Astrocyte (in vitro differentiated cells and primary cell): ENCODE measurements at regions not wholly inside any gene's neighbourhood (a gene's known extent, or its start where the extent isn't known, plus 50 kb on each side); places are given as distances from the start of the nearest gene placed in this dataset.

ENCODE experiments used
- DNase-seq: peaks from one replicate; pipeline ENCODE4 v3.0.0-alpha.2; 2010; ENCODE audit warnings: low read depth
- FAIRE-seq: peaks from 2 replicates; lab custom pipeline; 2011; peaks lifted over from hg19 to GRCh38; lab: Jason Lieb, UNC
- H2AFZ ChIP-seq: 2 replicates; pipeline ENCODE4 v1.6.0; 2012; ENCODE audit warnings: low read depth, low read length, inconsistent platforms
- H3K27ac ChIP-seq: 2 replicates; pipeline ENCODE4 v1.5.1; 2011; ENCODE audit warnings: low read depth, low read length, inconsistent platforms
- H3K27me3 ChIP-seq: 2 replicates; pipeline ENCODE4 v1.6.0; 2011; ENCODE audit warnings: low read length, inconsistent platforms; ENCODE audit not compliant: insufficient read depth
- H3K36me3 ChIP-seq: 2 replicates; pipeline ENCODE4 v1.5.1; 2011; ENCODE audit warnings: low read length, inconsistent platforms; ENCODE audit not compliant: insufficient read depth
- H3K4me1 ChIP-seq: 2 replicates; pipeline ENCODE4 v1.5.1; 2011; ENCODE audit warnings: low read length, inconsistent platforms; ENCODE audit not compliant: insufficient read depth
- H3K4me2 ChIP-seq: 2 replicates; pipeline ENCODE4 v1.6.0; 2012; ENCODE audit warnings: low read length, inconsistent platforms
- H3K4me3 ChIP-seq: 2 replicates; pipeline ENCODE4 v1.5.1; 2011; ENCODE audit warnings: low read depth, mild to moderate bottlenecking, low read length, inconsistent platforms; ENCODE audit not compliant: insufficient read depth
- H3K79me2 ChIP-seq: 2 replicates; pipeline ENCODE4 v1.6.0; 2012; ENCODE audit warnings: mild to moderate bottlenecking, low read length, inconsistent platforms; ENCODE audit not compliant: insufficient read depth
- H3K9ac ChIP-seq: 2 replicates; pipeline ENCODE4 v1.6.0; 2012; ENCODE audit warnings: mild to moderate bottlenecking, low read length, inconsistent platforms
- H3K9me3 ChIP-seq: 2 replicates; pipeline ENCODE4 v1.5.1; 2012; ENCODE audit warnings: low read depth, mild to moderate bottlenecking, low read length, inconsistent platforms; ENCODE audit not compliant: insufficient read depth
- H4K20me1 ChIP-seq: 2 replicates; pipeline ENCODE4 v1.6.0; 2012; ENCODE audit warnings: low read length, inconsistent platforms; ENCODE audit not compliant: insufficient read depth
- H3K27ac Mint-ChIP-seq: one replicate; pipeline ENCODE4 v1.8.0; 2021; ENCODE audit warnings: mild to moderate bottlenecking, mixed read lengths; ENCODE audit not compliant: unreplicated experiment
- H3K27me3 Mint-ChIP-seq: one replicate; pipeline ENCODE4 v1.8.0; 2021; ENCODE audit warnings: low read depth, mixed read lengths; ENCODE audit not compliant: unreplicated experiment
- H3K36me3 Mint-ChIP-seq: one replicate; pipeline ENCODE4 v1.8.0; 2021; ENCODE audit warnings: low read depth, mixed read lengths; ENCODE audit not compliant: unreplicated experiment
- H3K4me1 Mint-ChIP-seq: one replicate; pipeline ENCODE4 v1.8.0; 2021; ENCODE audit warnings: low read depth, mixed read lengths; ENCODE audit not compliant: unreplicated experiment
- H3K4me3 Mint-ChIP-seq: one replicate; pipeline ENCODE4 v1.8.0; 2021; ENCODE audit warnings: mild to moderate bottlenecking, moderate library complexity, mixed read lengths; ENCODE audit not compliant: unreplicated experiment
- H3K9me3 Mint-ChIP-seq: one replicate; pipeline ENCODE4 v1.8.0; 2021; ENCODE audit warnings: mild to moderate bottlenecking, mixed read lengths; ENCODE audit not compliant: unreplicated experiment
- EZH2 ChIP-seq: IDR thresholded peaks from 2 replicates; pipeline ENCODE4 v1.6.1; 2012; ENCODE audit warnings: mild to moderate bottlenecking, low read length, inconsistent platforms; ENCODE audit not compliant: insufficient read depth
- TF ChIP-seq, protein P1 (sequence below): IDR thresholded peaks from 2 replicates; pipeline ENCODE4 v1.5.1; 2011; ENCODE audit warnings: low read depth, mild to moderate bottlenecking, inconsistent platforms, low read length, moderate library complexity; ENCODE audit not compliant: insufficient read depth

DNA sequence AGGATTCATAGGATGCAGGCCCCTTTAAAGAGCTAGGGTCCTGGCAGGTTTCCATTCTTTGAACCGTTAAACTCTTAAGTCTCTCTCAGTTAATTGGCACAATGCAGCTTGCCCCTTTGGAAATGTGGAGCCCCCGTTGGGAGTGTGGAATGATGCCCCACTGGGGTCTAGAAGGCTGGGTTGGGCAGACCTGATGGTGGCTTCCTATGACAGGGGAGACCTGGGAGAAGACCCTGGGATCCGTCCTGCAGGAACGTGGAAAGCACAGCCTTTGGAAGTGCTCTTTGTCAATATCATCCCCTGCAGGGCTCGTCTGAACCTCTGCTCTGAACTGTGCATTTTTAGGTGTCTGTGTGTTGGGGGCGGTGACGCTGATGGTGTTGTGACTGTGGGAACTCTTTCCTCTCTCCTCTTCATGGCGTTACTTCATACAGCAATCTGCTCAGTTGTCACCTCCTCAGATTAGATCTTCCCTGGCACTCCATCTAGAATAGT lies 190.6 kb downstream of the MYCN start:
- no peak for DNase-seq
- FAIRE-seq, result no peak
- peaks cover 19% of the 10 kb centered on the region for H3K27me3 Mint-ChIP-seq

DNA sequence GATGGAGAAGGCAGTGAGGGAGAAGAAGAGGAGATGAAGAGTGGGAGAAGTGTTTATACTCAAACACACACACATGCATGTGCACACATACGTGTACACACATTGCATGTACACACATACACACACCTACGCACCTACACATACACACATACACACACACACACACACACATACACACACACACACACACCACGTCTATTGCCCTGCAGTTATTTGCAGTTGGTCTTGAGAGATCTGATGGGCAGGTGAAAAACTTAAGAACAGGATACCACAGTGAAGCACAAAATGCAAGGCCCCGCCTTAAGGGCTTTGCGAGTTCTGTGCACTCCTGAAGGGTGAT lies 190.2 kb downstream of the MYCN start:
- FAIRE-seq (no peak), DNase-seq (no peak)
- H2AFZ ChIP-seq, result no peak overlapping the region
- Mint-ChIP-seq H3K4me3 (no peak overlapping the region), H3K27ac (no peak overlapping the region), H3K36me3 (no peaks in the 10 kb centered on the region), H3K27me3 (peaks cover 19% of the 10 kb centered on the region), H3K4me1 (peaks cover 2% of the 10 kb centered on the region), H3K9me3 (peaks cover 2% of the 10 kb centered on the region)
- H3K4me3 ChIP-seq, result no peak overlapping the region
- no peak for TF ChIP-seq EZH2
- TF ChIP-seq, protein P1, sequence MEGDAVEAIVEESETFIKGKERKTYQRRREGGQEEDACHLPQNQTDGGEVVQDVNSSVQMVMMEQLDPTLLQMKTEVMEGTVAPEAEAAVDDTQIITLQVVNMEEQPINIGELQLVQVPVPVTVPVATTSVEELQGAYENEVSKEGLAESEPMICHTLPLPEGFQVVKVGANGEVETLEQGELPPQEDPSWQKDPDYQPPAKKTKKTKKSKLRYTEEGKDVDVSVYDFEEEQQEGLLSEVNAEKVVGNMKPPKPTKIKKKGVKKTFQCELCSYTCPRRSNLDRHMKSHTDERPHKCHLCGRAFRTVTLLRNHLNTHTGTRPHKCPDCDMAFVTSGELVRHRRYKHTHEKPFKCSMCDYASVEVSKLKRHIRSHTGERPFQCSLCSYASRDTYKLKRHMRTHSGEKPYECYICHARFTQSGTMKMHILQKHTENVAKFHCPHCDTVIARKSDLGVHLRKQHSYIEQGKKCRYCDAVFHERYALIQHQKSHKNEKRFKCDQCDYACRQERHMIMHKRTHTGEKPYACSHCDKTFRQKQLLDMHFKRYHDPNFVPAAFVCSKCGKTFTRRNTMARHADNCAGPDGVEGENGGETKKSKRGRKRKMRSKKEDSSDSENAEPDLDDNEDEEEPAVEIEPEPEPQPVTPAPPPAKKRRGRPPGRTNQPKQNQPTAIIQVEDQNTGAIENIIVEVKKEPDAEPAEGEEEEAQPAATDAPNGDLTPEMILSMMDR, result no peak
- no peaks in the 10 kb centered on the region for H3K36me3 ChIP-seq
- no peaks in the 10 kb centered on the region for H3K4me1 ChIP-seq
- no peaks in the 10 kb centered on the region for H4K20me1 ChIP-seq
- H3K4me2 ChIP-seq, result no peak overlapping the region
- H3K9me3 ChIP-seq, result no peaks in the 10 kb centered on the region
- H3K27me3 ChIP-seq, result no peaks in the 10 kb centered on the region
- H3K79me2 ChIP-seq, result no peaks in the 10 kb centered on the region
- H3K27ac ChIP-seq, result no peak overlapping the region
- H3K9ac ChIP-seq, result no peak overlapping the region

More for the DNA sequence above, 190.6 kb downstream of the MYCN start:
- Mint-ChIP-seq H3K36me3 (no peaks in the 10 kb centered on the region), H3K9me3 (peaks cover 2% of the 10 kb centered on the region), H3K4me3 (no peak overlapping the region), H3K4me1 (peaks cover 4% of the 10 kb centered on the region), H3K27ac (no peak overlapping the region)
- H3K79me2 ChIP-seq, result no peaks in the 10 kb centered on the region
- H3K27ac ChIP-seq, result no peak overlapping the region
- H3K4me1 ChIP-seq, result no peaks in the 10 kb centered on the region
- no peaks in the 10 kb centered on the region for H3K27me3 ChIP-seq
- H3K4me2 ChIP-seq, result no peak overlapping the region
- H2AFZ ChIP-seq, result no peak overlapping the region
- H3K9ac ChIP-seq, result no peak overlapping the region
- H3K4me3 ChIP-seq, result no peak overlapping the region
- H3K9me3 ChIP-seq, result no peaks in the 10 kb centered on the region
- no peaks in the 10 kb centered on the region for H4K20me1 ChIP-seq
- TF ChIP-seq, protein P1, result no peak
- TF ChIP-seq EZH2, result no peak
- H3K36me3 ChIP-seq, result no peaks in the 10 kb centered on the region

DNA sequence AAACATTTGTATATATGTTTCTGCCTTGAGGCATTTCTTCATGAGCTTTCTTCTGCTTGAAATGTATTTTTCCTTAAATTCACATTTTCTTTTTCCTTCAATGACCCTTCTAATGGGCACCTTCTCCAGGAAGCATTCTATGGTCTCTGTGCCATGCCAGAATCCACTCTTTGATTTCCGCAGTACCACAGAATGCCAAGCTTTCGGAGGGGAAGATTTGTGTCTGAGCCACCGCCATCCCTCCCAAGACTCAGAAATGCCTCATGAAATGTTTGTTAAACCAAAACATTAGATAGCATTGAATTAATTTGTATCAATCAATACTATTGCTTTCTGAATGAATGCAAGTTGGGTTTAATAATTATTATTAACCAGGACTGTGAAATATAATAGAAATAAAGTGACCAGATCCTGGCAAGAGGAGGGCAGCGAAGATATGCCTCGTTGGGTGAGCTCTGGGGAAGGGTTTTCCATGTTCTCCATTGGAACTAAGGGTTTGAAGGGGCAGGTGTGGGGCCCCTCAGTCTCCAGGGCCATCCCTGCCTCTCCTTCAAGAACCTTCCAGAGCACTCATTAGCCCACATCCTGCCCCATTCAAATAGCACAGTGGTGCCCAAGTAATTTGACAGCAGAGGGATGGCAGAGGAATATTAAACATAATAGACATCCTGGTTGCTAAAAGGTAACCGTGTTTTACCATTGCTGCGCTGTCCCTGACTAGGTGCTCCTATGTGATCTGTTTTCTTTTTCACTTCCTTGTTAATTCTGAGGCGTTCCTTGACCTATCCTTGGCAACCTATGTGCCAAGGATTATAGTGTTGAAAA lies 189.6 kb downstream of the MYCN start:
- Mint-ChIP-seq H3K4me3 (no peak overlapping the region), H3K36me3 (no peaks in the 10 kb centered on the region), H3K9me3 (peaks cover 2% of the 10 kb centered on the region), H3K27me3 (peaks cover 22% of the 10 kb centered on the region), H3K4me1 (peaks cover 1% of the 10 kb centered on the region), H3K27ac (no peak overlapping the region)
- H3K9me3 ChIP-seq, result no peaks in the 10 kb centered on the region
- no peaks in the 10 kb centered on the region for H4K20me1 ChIP-seq
- no peaks in the 10 kb centered on the region for H3K79me2 ChIP-seq
- H3K4me3 ChIP-seq, result no peak overlapping the region
- no peaks in the 10 kb centered on the region for H3K36me3 ChIP-seq
- TF ChIP-seq, protein P1, result no peak
- no peak for TF ChIP-seq EZH2
- FAIRE-seq (no peak), DNase-seq (no peak)
- no peaks in the 10 kb centered on the region for H3K4me1 ChIP-seq
- H3K27ac ChIP-seq, result no peak overlapping the region
- no peaks in the 10 kb centered on the region for H3K27me3 ChIP-seq
- H3K4me2 ChIP-seq, result no peak overlapping the region
- no peak overlapping the region for H2AFZ ChIP-seq
- H3K9ac ChIP-seq, result no peak overlapping the region
